Duodenal mucosa (tissue), 2 donors: ENCODE measurements at regions not wholly inside any gene's neighbourhood (a gene's known extent, or its start where the extent isn't known, plus 50 kb on each side); places are given as distances from the start of the nearest gene placed in this dataset.
"Not testable (repeated sequence)": the region's sequence is repeated elsewhere in the genome, so short reads cannot be mapped to it uniquely, and the experiment has no call there.

Source experiments
- H3K27ac ChIP-seq: one replicate; pipeline ENCODE4 v1.7.0; 2013; ENCODE audit warnings: low read depth, low read length
- H3K27me3 ChIP-seq, 2 donors: one replicate each; pipeline ENCODE4 v1.7.0; 2013; ENCODE audit warnings: low read length in 2 of 2, control low read depth in 1 of 2; ENCODE audit not compliant: insufficient read depth in 2 of 2, control insufficient read depth in 1 of 2
- H3K36me3 ChIP-seq, 2 donors: one replicate each; pipeline ENCODE4 v1.7.0; 2013; ENCODE audit warnings: low read length in 2 of 2, control low read depth in 1 of 2; ENCODE audit not compliant: insufficient read depth in 2 of 2, control insufficient read depth in 1 of 2
- H3K4me1 ChIP-seq, 2 donors: one replicate each; pipeline ENCODE4 v1.7.0; 2013; ENCODE audit warnings: low read length in 2 of 2, control low read depth in 1 of 2; ENCODE audit not compliant: insufficient read depth in 2 of 2, control insufficient read depth in 1 of 2
- H3K4me3 ChIP-seq, 2 donors: one replicate each; pipeline ENCODE4 v1.7.0; 2013; ENCODE audit warnings: low read length in 2 of 2, low read depth in 1 of 2
- H3K9ac ChIP-seq, 2 donors: one replicate each; pipeline ENCODE4 v1.7.0; 2013; ENCODE audit warnings: low read length in 2 of 2, low read depth in 1 of 2
- H3K9me3 ChIP-seq, 2 donors: one replicate each; pipeline ENCODE4 v1.7.0; 2013; ENCODE audit warnings: low read length in 2 of 2, control low read depth in 1 of 2; ENCODE audit not compliant: control insufficient read depth in 1 of 2

GRCh38 chr4:72767618-72768302 is 198.7 kb upstream of the ADAMTS3 start:
- H3K27ac ChIP-seq, result no peak overlapping the region

GRCh38 chr4:72765788-72766187 is 196.8 kb upstream of the ADAMTS3 start:
- not testable (repeated sequence) for H3K9ac ChIP-seq, H3K9me3 ChIP-seq, H3K4me1 ChIP-seq, H3K27ac ChIP-seq, H3K27me3 ChIP-seq, H3K36me3 ChIP-seq, H3K4me3 ChIP-seq

More at GRCh38 chr4:72767618-72768302, 198.7 kb upstream of the ADAMTS3 start:
- H3K4me3 ChIP-seq, result no peak overlapping the region
- H3K9ac ChIP-seq, result no peak overlapping the region
- H3K9me3 ChIP-seq, result no peaks in the 10 kb centered on the region
- no peaks in the 10 kb centered on the region for H3K36me3 ChIP-seq
- H3K4me1 ChIP-seq, result no peaks in the 10 kb centered on the region
- no peaks in the 10 kb centered on the region for H3K27me3 ChIP-seq

- no peaks in the 10 kb centered on the region for H3K36me3 ChIP-seq
- H3K9me3 ChIP-seq, result no peaks in the 10 kb centered on the region
- H3K27me3 ChIP-seq, result no peaks in the 10 kb centered on the region
- no peak overlapping the region for H3K9ac ChIP-seq
- H3K4me3 ChIP-seq, result no peak overlapping the region
- no peak overlapping the region for H3K27ac ChIP-seq
- no peaks in the 10 kb centered on the region for H3K4me1 ChIP-seq
Observed at GRCh38 chr4:72761368-72762038, 192.5 kb upstream of the ADAMTS3 start.

- H3K27ac ChIP-seq, H3K4me1 ChIP-seq, H3K9me3 ChIP-seq, H3K36me3 ChIP-seq, H3K4me3 ChIP-seq, H3K27me3 ChIP-seq, H3K9ac ChIP-seq: not testable (repeated sequence)
Observed at GRCh38 chr4:72753414-72753813, 184.4 kb upstream of the ADAMTS3 start.

GRCh38 chr4:72744103-72744725 is 175.2 kb upstream of the ADAMTS3 start:
- Histone ChIP-seq H3K36me3 (no peaks in the 10 kb centered on the region), H3K4me3 (no peak overlapping the region), H3K27me3 (no peaks in the 10 kb centered on the region), H3K4me1 (no peaks in the 10 kb centered on the region), H3K9me3 (no peaks in the 10 kb centered on the region), H3K27ac (no peak overlapping the region), H3K9ac (no peak overlapping the region)

GRCh38 chr4:72743078-72743477 is 174.1 kb upstream of the ADAMTS3 start:
- Histone ChIP-seq H3K27ac (no peak overlapping the region), H3K4me3 (no peak overlapping the region), H3K9me3 (no peaks in the 10 kb centered on the region), H3K4me1 (no peaks in the 10 kb centered on the region), H3K9ac (no peak overlapping the region), H3K27me3 (no peaks in the 10 kb centered on the region), H3K36me3 (no peaks in the 10 kb centered on the region)

GRCh38 chr4:72715299-72715698 is 146.3 kb upstream of the ADAMTS3 start:
- Histone ChIP-seq H3K27me3 (no peaks in the 10 kb centered on the region), H3K4me3 (no peak overlapping the region), H3K27ac (no peak overlapping the region), H3K9me3 (no peaks in the 10 kb centered on the region), H3K36me3 (no peaks in the 10 kb centered on the region), H3K4me1 (no peaks in the 10 kb centered on the region), H3K9ac (no peak overlapping the region)

- Histone ChIP-seq H3K36me3 (no peaks in the 10 kb centered on the region), H3K9ac (no peak overlapping the region), H3K4me3 (no peak overlapping the region), H3K9me3 (no peaks in the 10 kb centered on the region), H3K4me1 (no peaks in the 10 kb centered on the region), H3K27me3 (no peaks in the 10 kb centered on the region), H3K27ac (no peak overlapping the region)
Observed at GRCh38 chr4:72714482-72715279, 145.7 kb upstream of the ADAMTS3 start.

- Histone ChIP-seq H3K36me3 (no peaks in the 10 kb centered on the region), H3K27me3 (no peaks in the 10 kb centered on the region), H3K4me3 (no peak overlapping the region), H3K9ac (no peak overlapping the region), H3K4me1 (no peaks in the 10 kb centered on the region), H3K9me3 (no peaks in the 10 kb centered on the region), H3K27ac (no peak overlapping the region)
Observed at GRCh38 chr4:72712997-72713396, 144.0 kb upstream of the ADAMTS3 start.

GRCh38 chr4:72709475-72709874 is 140.5 kb upstream of the ADAMTS3 start:
- Histone ChIP-seq H3K27ac (no peak overlapping the region), H3K4me1 (no peaks in the 10 kb centered on the region), H3K4me3 (no peak overlapping the region), H3K36me3 (no peaks in the 10 kb centered on the region), H3K9ac (no peak overlapping the region), H3K27me3 (no peaks in the 10 kb centered on the region), H3K9me3 (no peaks in the 10 kb centered on the region)
